H54 (cell line): ENCODE measurements at regions not wholly inside any gene's neighbourhood (a gene's known extent, or its start where the extent isn't known, plus 50 kb on each side); places are given as distances from the start of the nearest gene placed in this dataset.

Experiments
- DNase-seq: peaks from one replicate; pipeline ENCODE4 v3.0.0; 2011; ENCODE audit warnings: low spot score, mixed read lengths; ENCODE audit not compliant: insufficient read length
- FAIRE-seq: peaks from 3 replicates; lab custom pipeline; 2011; peaks lifted over from hg19 to GRCh38; lab: Jason Lieb, UNC
- POLR2A ChIP-seq: IDR thresholded peaks from 2 replicates; pipeline ENCODE4 v1.6.1; 2011; ENCODE audit warnings: low read depth, mild to moderate bottlenecking, low read length

- no peak for TF ChIP-seq POLR2A
- no peak for FAIRE-seq
- peak; percentile 10 for DNase-seq
These were observed 109.3 kb upstream of the FAM83B start for GRCh38 chr6:54737247-54737646.

GRCh38 chr6:54747955-54748354 lies 98.6 kb upstream of the FAM83B start:
- TF ChIP-seq POLR2A = no peak
- DNase-seq (no peak), FAIRE-seq (no peak)

DNA sequence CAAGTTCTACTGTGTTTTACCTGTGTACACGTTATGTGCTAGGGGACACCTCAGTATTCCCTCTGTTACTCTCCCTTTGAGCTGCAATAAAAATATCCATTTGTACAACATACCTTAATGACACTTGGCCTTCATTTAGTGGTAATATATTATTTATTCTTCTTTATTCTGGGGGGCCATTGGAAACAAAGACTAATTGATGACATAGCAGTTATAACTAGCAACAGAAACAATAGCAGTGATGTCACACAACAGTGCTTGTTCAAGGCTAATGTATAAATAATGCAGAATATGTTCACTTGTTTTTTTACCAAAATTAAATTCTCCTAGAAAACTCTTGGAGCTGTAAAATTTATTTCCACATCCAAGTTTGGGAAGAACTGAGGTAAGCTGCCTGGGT lies 92.2 kb upstream of the FAM83B start:
- no peak for FAIRE-seq
- TF ChIP-seq POLR2A = no peak

GRCh38 chr6:54758340-54758739 lies 88.2 kb upstream of the FAM83B start:
- DNase-seq = no peak
- TF ChIP-seq POLR2A = no peak
- FAIRE-seq = peak; percentile 50

More for the DNA sequence above, 92.2 kb upstream of the FAM83B start:
- no peak for DNase-seq

DNA sequence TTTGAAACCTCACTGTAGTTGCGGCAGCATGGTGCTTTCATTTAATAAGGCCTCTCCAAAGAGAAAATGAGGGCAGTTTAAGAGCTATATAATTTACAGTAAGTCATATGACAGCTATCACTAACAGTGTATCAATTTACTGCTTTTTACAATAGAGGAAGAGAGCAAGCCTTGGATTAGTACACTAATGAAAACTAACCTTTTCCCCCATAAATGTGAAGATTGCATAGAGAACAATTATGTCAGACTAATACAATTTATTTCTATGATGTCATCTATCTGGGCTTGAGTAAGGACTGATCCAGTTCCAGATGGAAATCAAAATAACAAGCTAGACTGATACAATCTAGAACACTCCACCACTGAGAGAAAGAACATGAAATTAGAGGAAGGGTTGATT lies 78.1 kb upstream of the FAM83B start:
- FAIRE-seq = no peak
- no peak for TF ChIP-seq POLR2A
- DNase-seq = no peak

- no peak for FAIRE-seq
- TF ChIP-seq POLR2A = no peak
- no peak for DNase-seq
These were observed 76.2 kb upstream of the FAM83B start for GRCh38 chr6:54770328-54770727.

- FAIRE-seq (no peak), DNase-seq (no peak)
- TF ChIP-seq POLR2A = no peak
These were observed 74.6 kb upstream of the FAM83B start for GRCh38 chr6:54771968-54772367.

DNA sequence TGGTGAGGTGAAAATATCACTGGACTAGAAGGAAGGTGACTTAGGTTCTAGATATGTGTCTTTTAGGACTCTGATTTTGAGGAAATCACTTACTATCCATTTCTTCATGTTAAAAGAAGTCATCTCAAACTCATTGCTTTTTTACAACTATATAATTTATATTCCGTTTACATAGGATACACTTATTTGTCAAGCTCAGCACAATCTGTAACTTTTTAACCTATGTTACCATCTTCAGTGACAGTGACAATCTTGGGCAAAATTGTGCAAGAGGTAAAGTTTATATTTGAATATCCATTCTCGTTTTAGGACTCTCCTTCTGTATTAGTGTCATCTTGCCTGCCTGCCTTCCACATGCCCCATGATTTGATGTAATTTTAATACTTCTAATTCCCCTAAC lies 74.0 kb upstream of the FAM83B start:
- no peak for FAIRE-seq
- no peak for DNase-seq
- no peak for TF ChIP-seq POLR2A

DNA sequence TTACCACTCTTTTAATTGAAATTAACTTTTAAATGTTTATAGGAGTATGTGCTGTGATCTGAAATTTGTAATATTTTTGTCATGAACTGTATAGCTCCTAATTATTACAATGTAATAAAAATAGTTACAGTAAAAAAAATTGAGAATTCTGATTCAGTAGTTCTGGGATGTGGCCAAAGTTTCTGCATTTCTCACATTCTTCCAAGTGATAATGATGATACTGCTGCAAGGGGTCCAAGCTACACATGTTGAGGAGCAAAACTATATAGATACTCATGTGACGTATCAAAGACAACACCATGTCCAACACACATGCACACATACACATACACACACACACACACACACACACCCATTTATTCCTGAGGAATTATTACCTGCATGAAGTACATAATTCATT lies 71.0 kb upstream of the FAM83B start:
- FAIRE-seq = no peak
- no peak for TF ChIP-seq POLR2A
- no peak for DNase-seq

DNA sequence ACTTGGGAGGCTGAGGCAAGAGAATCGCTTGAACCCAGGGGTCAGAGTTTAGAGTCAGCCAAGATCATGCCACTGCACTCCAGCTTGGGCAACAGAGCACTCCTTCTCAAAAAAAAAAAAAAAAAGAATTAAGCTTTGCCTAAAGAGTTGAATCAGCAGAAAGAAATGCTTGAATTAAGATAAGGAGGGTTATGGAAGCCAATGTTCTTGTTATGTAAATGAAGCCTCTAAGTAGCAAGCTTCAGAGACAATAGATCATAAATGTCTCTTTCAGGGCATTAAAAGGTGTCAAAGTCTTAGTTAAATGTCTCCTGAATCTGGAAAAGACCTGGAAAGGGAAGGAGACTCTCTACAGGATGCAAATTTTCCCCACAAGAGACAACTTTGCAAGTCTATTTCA lies 69.7 kb upstream of the FAM83B start:
- no peak for FAIRE-seq
- DNase-seq = no peak
- TF ChIP-seq POLR2A = no peak

DNA sequence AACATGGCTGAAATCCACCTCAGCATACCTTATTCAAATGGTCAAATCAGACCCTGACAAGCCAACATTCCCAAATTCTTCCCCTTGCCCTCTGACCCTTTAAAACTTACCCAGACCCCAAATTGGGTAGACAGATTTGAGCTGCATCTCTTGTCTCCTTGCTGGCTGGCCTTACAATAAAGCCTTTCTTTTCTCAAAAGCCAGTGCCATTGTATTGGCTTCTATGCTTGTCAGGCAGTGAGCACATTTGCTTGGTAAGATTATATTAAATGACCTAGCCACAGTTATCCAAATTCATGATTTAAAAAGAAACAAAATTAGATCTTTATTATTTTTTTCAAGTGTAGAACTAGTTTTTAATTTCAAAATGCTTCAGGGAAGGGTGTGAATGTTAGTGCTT lies 67.8 kb upstream of the FAM83B start:
- TF ChIP-seq POLR2A = no peak
- no peak for FAIRE-seq
- no peak for DNase-seq

DNA sequence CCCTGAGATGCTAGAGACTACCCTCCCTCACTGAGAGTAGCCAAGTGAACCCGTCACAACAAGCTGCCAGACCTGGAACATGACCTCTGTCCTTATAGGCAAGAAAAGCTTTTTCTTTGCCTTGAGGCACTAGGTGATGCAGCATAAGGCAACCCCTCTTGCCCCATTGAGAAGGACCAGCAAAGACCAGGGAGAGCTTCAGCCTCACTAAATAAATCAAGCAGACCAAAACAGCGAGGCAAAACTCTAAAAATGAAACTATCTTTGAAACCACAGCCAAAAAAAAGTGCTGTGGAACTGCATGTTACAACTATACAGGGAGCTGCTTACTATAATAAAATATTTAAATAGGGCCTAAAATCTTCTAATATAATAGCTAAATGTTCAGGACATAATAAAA lies 62.6 kb upstream of the FAM83B start:
- no peak for TF ChIP-seq POLR2A
- DNase-seq (no peak), FAIRE-seq (no peak)

- FAIRE-seq (peak; percentile 41), DNase-seq (no peak)
- TF ChIP-seq POLR2A = no peak
These were observed 60.4 kb upstream of the FAM83B start for GRCh38 chr6:54786154-54786553.

DNA sequence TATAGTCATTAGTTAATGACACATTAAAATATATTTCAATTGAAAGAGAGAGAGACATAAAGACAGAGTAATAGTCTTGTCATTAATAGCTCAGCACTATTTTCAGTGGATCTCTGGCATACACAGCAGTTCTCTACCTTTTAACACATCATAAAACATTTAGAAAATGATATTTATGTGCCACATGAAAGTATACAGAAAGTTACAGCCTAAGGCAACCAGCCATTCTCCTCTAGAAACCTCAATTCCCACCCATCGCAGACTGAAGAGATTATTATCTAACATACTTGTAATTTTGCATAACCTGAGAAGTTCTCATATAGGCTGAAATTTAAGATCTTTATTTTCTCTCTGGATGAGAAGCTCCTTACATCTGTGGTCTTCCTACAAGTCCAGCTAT lies 58.7 kb upstream of the FAM83B start:
- FAIRE-seq (no peak), DNase-seq (no peak)
- TF ChIP-seq POLR2A = no peak
